ENCODE measurements at regions not wholly inside any gene's neighbourhood (a gene's known extent, or its start where the extent isn't known, plus 50 kb on each side); places are given as distances from the start of the nearest gene placed in this dataset.

DNA sequence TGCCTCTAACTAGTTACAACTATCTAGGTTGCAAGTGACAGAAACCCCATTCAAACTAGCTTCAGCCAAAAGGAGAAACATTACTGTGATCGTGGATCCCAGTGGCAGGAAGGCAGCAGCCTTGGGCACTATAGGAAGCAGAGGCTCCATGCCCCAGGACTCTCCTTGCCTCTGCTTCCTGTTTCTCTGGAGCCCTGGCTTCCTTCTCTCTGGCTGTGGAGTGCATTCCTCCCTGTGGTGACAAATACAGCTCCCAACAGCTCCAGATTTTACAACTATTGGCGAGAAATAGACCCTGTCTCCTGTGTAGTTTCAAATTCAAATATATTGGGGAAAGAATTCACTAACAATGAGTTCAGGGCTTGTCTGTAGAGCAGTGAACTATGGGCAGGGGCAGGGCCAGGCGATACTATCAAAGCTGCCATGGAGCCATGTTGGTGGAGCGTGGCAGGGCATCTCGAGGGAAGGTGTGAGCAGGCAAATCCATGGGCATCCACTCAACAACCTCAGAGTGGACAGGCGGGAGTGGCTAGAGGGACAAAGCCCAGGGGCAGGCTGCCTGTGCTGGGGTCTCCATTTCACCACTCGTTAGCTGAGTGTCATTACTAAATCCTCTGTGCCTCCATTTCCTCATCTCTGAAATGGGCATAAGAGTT lies 189.5 kb downstream of the ERCC6L2 start:
- TF ChIP-seq, protein P1, sequence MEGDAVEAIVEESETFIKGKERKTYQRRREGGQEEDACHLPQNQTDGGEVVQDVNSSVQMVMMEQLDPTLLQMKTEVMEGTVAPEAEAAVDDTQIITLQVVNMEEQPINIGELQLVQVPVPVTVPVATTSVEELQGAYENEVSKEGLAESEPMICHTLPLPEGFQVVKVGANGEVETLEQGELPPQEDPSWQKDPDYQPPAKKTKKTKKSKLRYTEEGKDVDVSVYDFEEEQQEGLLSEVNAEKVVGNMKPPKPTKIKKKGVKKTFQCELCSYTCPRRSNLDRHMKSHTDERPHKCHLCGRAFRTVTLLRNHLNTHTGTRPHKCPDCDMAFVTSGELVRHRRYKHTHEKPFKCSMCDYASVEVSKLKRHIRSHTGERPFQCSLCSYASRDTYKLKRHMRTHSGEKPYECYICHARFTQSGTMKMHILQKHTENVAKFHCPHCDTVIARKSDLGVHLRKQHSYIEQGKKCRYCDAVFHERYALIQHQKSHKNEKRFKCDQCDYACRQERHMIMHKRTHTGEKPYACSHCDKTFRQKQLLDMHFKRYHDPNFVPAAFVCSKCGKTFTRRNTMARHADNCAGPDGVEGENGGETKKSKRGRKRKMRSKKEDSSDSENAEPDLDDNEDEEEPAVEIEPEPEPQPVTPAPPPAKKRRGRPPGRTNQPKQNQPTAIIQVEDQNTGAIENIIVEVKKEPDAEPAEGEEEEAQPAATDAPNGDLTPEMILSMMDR (IDR thresholded peaks at IDR 0.05): no peak
- no peak for TF ChIP-seq EZH2 (IDR thresholded peaks at IDR 0.05)
